Renal pelvis (tissue), 1 donor: ENCODE measurements at regions not wholly inside any gene's neighbourhood (a gene's known extent, or its start where the extent isn't known, plus 50 kb on each side); places are given as distances from the start of the nearest gene placed in this dataset.

ENCODE experiments used
- DNase-seq: peaks from one replicate; pipeline ENCODE4 v3.0.0-alpha.2; 2013

DNA sequence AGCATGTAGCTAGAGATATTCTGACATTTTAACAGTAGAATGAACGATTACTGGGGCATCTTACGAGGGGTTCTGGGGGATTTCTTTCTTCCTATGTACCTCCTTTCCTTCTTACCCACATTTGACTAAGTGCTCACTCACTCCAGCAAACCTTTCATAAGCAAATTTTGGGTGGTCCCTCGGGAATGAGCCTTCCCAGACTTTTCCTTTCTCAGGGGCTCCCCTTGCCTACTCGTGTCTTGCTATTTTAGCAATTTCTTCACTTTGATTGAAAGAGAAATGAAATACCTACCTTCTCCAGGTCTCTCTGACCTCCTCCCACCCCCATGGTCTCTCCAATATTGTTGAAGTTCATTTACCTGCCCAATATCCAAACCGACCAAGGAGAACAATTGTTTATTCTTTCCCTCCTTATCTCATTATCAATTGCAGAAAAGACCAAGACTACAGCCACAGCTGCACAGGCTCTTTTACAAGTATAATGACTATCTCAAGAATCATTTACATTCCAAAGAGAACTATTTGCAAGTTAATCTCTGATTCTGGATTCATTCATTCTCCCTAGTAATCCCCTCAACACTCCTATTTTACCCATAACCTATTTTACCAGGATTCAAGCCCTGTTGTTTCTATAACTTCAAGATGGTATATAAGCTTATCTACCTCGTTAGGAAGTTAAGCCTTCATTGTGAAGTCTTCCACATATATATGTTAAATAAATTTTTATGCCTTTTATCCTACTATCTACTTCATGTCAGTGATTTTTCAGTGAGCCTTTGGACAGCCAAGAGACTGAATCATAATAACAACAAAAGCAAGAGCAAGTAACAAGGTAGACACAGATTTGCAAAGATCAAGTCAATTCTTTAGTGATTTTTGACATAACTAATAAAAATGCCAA is 480.6 kb downstream of the IPMK start:
- no peak for DNase-seq

DNA sequence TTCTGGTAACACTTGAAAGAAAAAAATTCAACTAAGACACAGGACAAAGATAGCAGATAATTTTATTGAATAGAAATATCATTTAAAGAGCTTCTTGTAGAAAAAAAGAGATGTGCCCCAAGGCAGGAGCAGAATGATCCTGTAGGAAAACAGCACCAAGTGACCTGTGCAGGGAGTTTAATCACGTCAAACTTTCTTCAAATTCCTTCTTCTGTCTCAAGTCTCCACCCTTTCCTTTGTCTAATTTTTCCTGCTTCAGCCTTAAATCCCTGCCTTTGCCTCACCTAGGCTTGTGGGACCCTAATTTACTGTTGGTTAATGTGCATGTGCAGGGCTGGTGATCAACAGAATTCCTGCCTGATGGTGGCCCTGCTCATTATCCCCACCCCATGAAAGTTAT is 481.4 kb downstream of the IPMK start:
- DNase-seq: no peak

- DNase-seq: no peak
Observed at GRCh38 chr10:57785546-57785945, 482.1 kb downstream of the IPMK start.

DNA sequence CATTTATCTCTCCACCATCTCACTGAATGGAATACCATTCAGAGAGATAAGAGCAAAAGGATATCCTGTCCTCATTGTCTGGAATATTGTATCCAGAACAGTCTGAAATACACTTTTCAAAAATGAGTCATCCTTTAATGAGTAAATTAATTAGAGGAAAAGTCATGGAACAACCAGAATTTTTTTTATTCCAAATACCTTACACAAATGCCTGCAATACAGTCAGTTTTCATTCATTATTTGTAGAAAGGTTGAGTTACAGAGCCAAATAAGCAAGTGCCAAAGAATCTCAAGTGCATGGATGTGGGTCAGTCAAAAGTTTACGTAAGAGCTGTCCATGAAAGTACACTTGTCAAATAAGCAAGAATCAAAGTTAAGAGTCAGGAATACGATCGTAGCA is 482.6 kb downstream of the IPMK start:
- DNase-seq: no peak

- no peak for DNase-seq
Observed at GRCh38 chr10:57776688-57777432, 490.8 kb downstream of the IPMK start.

- no peak for DNase-seq
Observed at GRCh38 chr10:57775250-57775649, 492.4 kb downstream of the IPMK start.

GRCh38 chr10:57769298-57769697 is 498.4 kb downstream of the IPMK start:
- DNase-seq: no peak

DNA sequence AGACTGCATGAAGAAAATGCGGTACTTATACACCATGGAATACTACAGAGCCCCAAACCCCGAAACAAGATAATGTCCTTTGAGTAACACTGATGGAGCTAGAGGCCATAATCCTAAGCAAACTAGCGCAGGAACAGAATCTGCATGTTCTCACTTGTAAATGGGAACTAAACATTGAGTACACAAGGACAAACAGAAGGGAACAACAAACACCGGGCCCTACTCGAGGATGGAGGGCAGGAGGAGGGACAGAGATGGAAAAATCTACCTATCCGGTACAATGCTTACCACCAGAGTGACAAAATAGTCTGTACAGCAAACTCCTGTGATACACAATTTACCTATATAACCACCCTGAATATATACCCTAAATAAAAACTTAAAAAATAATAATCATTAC is 507.9 kb downstream of the IPMK start:
- DNase-seq: no peak

DNA sequence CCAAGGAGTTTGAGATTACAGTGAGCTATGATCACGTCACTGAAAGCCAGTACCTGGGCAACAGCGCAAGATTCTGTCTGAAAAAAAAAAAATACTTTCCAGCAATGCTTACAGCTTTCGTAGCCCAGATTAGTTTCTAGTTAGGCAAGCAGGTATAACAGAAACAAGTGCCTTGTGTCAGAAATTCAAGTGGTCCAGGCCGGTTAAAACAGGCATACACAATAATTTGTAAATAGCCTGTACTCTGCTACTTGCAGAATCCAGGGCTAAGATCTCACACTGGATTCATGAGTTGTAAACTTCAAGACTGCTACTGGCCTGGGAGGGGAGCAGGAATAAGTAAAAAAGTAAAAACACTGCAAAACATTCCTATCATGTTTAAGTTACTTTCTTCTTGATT is 512.9 kb downstream of the IPMK start:
- DNase-seq: no peak

DNA sequence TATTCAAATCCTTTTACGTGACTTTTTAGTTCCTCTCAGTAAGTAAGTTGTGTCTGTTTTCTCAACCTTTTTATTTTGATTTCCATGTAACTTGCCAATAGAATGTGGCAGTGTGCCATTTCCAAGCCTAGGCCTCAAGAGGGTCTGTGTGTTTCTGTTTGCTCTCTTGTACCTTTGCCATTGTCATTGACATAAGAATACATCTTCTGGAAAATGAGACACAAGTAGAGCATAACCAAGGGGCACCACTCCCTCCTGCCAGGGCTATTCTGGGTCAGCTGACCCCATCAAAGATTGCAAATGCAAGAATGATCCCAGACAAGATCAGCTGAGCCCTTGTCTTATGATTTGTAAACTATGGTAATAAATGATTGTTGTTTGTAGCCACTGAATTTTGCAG is 524.0 kb downstream of the IPMK start:
- no peak for DNase-seq

DNA sequence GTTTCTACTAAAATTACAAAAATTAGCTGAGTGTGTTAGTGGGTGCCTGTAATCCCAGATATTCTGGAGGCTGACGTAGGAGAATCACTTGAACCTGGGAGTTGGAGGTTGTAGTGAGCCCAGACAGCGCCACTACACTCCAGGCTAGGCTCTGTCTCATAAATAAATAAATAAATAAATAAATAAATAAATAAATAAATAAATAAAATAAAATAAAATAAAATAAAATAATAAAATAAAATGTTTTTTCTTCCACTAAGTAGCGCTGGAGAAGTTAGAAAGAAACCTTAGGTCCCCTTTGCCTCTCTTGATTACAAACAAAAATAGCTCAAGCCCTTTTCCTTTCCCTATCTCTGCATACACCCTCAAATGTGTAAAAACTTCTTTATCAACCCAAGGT is 525.9 kb downstream of the IPMK start:
- no peak for DNase-seq

DNA sequence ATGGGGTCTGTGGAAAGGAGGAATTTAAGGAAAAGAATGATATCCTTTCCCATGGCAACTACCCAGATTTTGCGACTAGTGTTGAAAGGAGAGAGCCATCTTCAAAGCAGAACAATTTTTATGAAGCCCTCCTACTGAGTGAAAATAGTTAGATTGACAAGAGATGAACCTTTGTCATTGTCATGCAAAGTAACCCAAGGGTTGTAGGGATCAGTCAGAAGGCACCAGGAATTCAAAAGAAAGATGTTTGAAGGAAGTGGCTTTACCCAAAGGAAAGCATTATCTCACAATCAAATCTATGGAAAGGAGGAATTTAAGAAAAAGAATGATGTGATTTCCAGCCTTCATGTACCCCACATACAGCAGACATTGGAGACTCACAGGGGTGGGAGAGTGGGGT is 544.4 kb downstream of the IPMK start:
- no peak for DNase-seq

- no peak for DNase-seq
Observed at GRCh38 chr10:57716884-57717283, 550.8 kb downstream of the IPMK start.

DNA sequence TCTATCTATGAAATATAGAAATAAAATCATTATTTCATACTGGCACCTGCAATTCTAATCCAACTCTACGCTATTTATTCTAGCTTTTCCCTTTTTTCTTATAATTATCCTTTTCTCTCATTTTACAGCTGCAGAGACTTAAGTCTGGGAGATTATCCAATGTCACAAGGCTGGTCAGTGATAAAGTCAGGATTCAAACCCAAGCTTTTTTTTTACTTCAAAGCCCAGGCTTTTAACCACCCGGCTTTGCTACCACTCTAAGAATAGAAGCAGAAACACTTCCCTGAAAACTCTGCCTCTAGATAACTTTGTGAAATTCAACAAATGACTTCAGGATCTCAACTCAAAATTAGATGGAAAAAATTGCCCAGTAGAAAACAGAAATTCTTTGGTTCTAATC is 552.5 kb downstream of the IPMK start:
- no peak for DNase-seq

- no peak for DNase-seq
Observed at GRCh38 chr10:57707300-57707658, 560.4 kb downstream of the IPMK start.

- no peak for DNase-seq
Observed at GRCh38 chr10:57706576-57707299, 561.0 kb downstream of the IPMK start.

GRCh38 chr10:57706016-57706415 is 561.7 kb downstream of the IPMK start:
- DNase-seq: no peak

GRCh38 chr10:57699944-57700343 is 567.8 kb downstream of the IPMK start:
- peak; percentile 3 for DNase-seq

GRCh38 chr10:57696641-57697040 is 571.1 kb downstream of the IPMK start:
- peak; percentile 8 for DNase-seq

DNA sequence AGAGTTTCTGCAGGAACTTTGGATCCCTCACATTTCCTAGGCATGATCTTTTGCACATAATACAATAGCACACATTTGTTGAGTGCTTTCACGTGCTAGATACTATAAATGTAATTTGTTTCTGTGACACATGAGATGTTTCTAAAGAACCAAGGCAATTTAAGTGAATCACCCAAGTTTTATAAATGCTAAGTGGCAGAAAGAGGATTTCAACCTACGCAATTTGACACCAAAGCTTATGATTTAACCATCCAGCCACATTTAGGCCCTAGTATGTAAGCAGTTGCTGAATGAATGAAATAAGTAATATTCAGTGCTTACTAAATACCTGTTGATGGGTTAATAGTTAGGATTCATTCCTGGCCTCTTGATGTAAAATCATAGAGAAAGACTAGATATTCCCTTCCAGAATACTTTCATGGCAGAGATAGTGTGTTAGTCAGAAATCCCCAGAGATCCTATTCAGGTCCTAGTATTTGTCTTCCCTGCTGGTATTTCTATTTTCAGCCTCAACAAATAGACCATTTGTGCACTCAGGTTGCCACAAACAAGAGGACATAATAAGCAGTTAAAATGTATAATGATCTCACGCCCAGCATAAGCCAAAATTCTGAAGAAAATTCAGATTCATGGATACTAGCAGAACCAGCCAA is 572.6 kb downstream of the IPMK start:
- no peak for DNase-seq

- peak; percentile 1 for DNase-seq
Observed at GRCh38 chr10:57692255-57692980, 575.3 kb downstream of the IPMK start.
